ENCODE measurements at regions not wholly inside any gene's neighbourhood (a gene's known extent, or its start where the extent isn't known, plus 50 kb on each side); places are given as distances from the start of the nearest gene placed in this dataset.
A peak's percentile ranks its signal among the peaks of the same experiment; 100 is the strongest.

DNA sequence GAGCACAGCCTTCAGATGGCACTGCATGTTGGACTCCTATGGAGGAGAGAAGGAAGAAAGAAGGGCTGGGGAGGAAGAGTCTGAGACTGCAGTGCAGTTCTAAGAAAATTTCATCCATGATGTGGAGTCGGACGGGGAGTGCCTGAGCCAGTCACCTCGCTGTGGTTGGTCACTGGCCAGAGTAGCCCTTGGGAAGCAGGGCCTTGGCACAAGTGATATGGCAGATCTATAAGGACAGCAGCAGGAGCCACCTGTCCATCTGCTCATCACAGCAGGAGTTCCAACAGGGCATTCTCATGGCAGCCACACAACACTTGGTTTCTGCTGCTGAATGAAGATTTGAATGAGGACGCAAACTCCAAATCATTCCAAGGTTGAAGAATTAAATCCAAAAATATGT lies 314.8 kb downstream of the CYP26B1 start:
- peaks cover 0 to 12% of the 10 kb centered on the region in 2 donors for H3K4me1 ChIP-seq
- no peaks in the 10 kb centered on the region for H3K27me3 ChIP-seq
- no peaks in the 10 kb centered on the region for H3K36me3 ChIP-seq
- intact Hi-C loops (cut with DNase I), result no loop called here
- TF ChIP-seq, protein P1, sequence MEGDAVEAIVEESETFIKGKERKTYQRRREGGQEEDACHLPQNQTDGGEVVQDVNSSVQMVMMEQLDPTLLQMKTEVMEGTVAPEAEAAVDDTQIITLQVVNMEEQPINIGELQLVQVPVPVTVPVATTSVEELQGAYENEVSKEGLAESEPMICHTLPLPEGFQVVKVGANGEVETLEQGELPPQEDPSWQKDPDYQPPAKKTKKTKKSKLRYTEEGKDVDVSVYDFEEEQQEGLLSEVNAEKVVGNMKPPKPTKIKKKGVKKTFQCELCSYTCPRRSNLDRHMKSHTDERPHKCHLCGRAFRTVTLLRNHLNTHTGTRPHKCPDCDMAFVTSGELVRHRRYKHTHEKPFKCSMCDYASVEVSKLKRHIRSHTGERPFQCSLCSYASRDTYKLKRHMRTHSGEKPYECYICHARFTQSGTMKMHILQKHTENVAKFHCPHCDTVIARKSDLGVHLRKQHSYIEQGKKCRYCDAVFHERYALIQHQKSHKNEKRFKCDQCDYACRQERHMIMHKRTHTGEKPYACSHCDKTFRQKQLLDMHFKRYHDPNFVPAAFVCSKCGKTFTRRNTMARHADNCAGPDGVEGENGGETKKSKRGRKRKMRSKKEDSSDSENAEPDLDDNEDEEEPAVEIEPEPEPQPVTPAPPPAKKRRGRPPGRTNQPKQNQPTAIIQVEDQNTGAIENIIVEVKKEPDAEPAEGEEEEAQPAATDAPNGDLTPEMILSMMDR (IDR thresholded peaks at IDR 0.05), result no peak
- no peak for TF ChIP-seq POLR2A (IDR thresholded peaks at IDR 0.05)
- H3K9me3 ChIP-seq, result no peaks in the 10 kb centered on the region
- DNase-seq, result no peak
- H3K4me3 ChIP-seq (replicated peaks in 1 of 3), result no peak overlapping the region
- no peak overlapping the region for H3K27ac ChIP-seq
- 96 to 98% methylated on average over 4 of the region's 4 CpGs for WGBS, 2 donors

DNA sequence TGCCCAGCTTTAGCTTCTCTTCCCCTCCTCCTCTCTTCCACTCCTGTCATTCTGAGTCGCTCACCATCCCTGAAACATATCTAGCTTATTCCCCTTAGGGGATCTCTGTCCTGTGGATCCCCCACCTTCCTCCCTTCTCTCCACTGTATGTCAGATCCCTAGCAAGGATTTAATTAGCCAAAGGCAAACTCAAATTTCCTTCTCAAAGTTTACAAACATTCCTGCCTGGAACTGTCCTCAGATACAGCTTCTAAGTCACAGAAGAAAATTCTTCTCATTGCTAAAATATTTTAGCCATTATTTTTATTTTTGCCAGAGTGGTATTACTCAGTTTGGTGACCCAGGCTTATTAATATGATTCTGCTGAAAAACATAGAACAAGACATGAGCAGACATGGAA lies 315.3 kb downstream of the CYP26B1 start:
- 94 to 96% methylated on average over 1 of the region's 1 CpG for WGBS, 2 donors
- intact Hi-C loops (cut with DNase I), result no loop called here

GRCh38 chr2:71831193-71831577 lies 316.5 kb downstream of the CYP26B1 start:
- peak; percentile 26 to 31 for DNase-seq

More for the DNA sequence above, 315.3 kb downstream of the CYP26B1 start:
- TF ChIP-seq POLR2A (IDR thresholded peaks at IDR 0.05), result no peak
- Histone ChIP-seq H3K4me1 (peaks cover 0 to 12% of the 10 kb centered on the region in 2 donors), H3K36me3 (no peaks in the 10 kb centered on the region), H3K9me3 (no peaks in the 10 kb centered on the region), H3K4me3 (replicated peaks in 1 of 3) (no peak overlapping the region), H3K27me3 (no peaks in the 10 kb centered on the region), H3K27ac (no peak overlapping the region)
- no peak for DNase-seq

GRCh38 chr2:71830497-71831192 lies 317.0 kb downstream of the CYP26B1 start:
- intact Hi-C loops (cut with DNase I), result no loop called here
- DNase-seq, result no peak
- Histone ChIP-seq H3K27ac (no peak overlapping the region), H3K36me3 (no peaks in the 10 kb centered on the region), H3K4me3 (replicated peaks in 1 of 3) (no peak overlapping the region), H3K27me3 (no peaks in the 10 kb centered on the region), H3K4me1 (peaks cover 0 to 12% of the 10 kb centered on the region in 2 donors), H3K9me3 (no peaks in the 10 kb centered on the region)
- no peak for TF ChIP-seq POLR2A (IDR thresholded peaks at IDR 0.05)
- TF ChIP-seq, protein P1 (IDR thresholded peaks at IDR 0.05), result no peak
- WGBS, 2 donors, result 71 to 72% methylated on average over 9 of the region's 9 CpGs

More at GRCh38 chr2:71831193-71831577, 316.5 kb downstream of the CYP26B1 start:
- no peak overlapping the region for H3K27ac ChIP-seq
- no peaks in the 10 kb centered on the region for H3K36me3 ChIP-seq
- intact Hi-C loops (cut with DNase I), result no loop called here
- no peak overlapping the region for H3K4me3 ChIP-seq (replicated peaks in 1 of 3)
- WGBS, 2 donors, result 16 to 17% methylated on average over 6 to 7 of the region's 7 CpGs
- no peaks in the 10 kb centered on the region for H3K27me3 ChIP-seq
- TF ChIP-seq, protein P1 (IDR thresholded peaks at IDR 0.05), result no peak
- H3K9me3 ChIP-seq, result no peaks in the 10 kb centered on the region
- peaks cover 0 to 12% of the 10 kb centered on the region in 2 donors for H3K4me1 ChIP-seq

DNA sequence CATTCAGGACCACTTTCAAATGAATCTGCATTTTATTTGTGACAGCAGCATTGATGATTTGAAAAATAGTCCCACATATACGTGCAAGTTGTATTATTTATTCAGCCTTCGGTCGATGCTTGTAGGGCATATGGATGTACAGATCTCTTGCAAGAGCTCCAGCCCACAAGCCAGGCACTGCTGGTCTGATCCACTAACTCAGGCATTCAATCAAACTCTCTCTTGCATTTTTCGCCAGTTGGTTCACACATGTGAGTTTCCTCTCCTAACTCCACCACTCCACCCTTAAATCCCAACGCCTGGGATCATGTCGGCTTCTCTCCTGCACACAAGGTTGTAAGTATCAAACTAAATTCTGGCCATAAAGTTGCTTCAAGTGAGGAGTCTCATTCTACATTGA lies 318.7 kb downstream of the CYP26B1 start:
- 92 to 96% methylated on average over 6 of the region's 6 CpGs for WGBS, 2 donors

More for the DNA sequence above, 318.7 kb downstream of the CYP26B1 start:
- no peaks in the 10 kb centered on the region for H3K36me3 ChIP-seq
- no peaks in the 10 kb centered on the region for H3K27me3 ChIP-seq
- DNase-seq, result no peak
- no peaks in the 10 kb centered on the region for H3K9me3 ChIP-seq
- intact Hi-C loops (cut with DNase I), result no loop called here
- TF ChIP-seq POLR2A (IDR thresholded peaks at IDR 0.05), result no peak
- TF ChIP-seq, protein P1 (IDR thresholded peaks at IDR 0.05), result no peak
- H3K4me3 ChIP-seq (replicated peaks in 1 of 3), result no peak overlapping the region
- peaks cover 0 to 12% of the 10 kb centered on the region in 2 donors for H3K4me1 ChIP-seq
- no peak overlapping the region for H3K27ac ChIP-seq
